GM18867 (cell line): ENCODE measurements at regions not wholly inside any gene's neighbourhood (a gene's known extent, or its start where the extent isn't known, plus 50 kb on each side); places are given as distances from the start of the nearest gene placed in this dataset.

Source experiments
- ATAC-seq: cut with Tn5 transposase; IDR thresholded peaks from one replicate; pipeline ENCODE4 v1.9.1; 2021; ENCODE audit warnings: mild to moderate bottlenecking, moderate library complexity; ENCODE audit not compliant: unreplicated experiment

- ATAC-seq = no peak
Observed at GRCh38 chr16:51374790-51375189, 223.7 kb upstream of the SALL1 start.

GRCh38 chr16:51374346-51374745, 223.3 kb upstream of the SALL1 start:
- no peak for ATAC-seq

- no peak for ATAC-seq
Observed at GRCh38 chr16:51365715-51366114, 214.6 kb upstream of the SALL1 start.

- no peak for ATAC-seq
Observed at GRCh38 chr16:51359141-51359955, 208.3 kb upstream of the SALL1 start.

GRCh38 chr16:51357839-51358238, 206.8 kb upstream of the SALL1 start:
- no peak for ATAC-seq

- ATAC-seq = no peak
Observed at GRCh38 chr16:51355875-51356274, 204.8 kb upstream of the SALL1 start.

- ATAC-seq = no peak
Observed at GRCh38 chr16:51355195-51355594, 204.1 kb upstream of the SALL1 start.

GRCh38 chr16:51353055-51353454, 202.0 kb upstream of the SALL1 start:
- no peak for ATAC-seq

- ATAC-seq = no peak
Observed at GRCh38 chr16:51349626-51350025, 198.6 kb upstream of the SALL1 start.

- ATAC-seq = no peak
Observed at GRCh38 chr16:51343411-51343810, 192.3 kb upstream of the SALL1 start.

GRCh38 chr16:51341204-51341603, 190.1 kb upstream of the SALL1 start:
- ATAC-seq = no peak

GRCh38 chr16:51337662-51338061, 186.6 kb upstream of the SALL1 start:
- no peak for ATAC-seq

- no peak for ATAC-seq
Observed at GRCh38 chr16:51328733-51329132, 177.7 kb upstream of the SALL1 start.

- no peak for ATAC-seq
Observed at GRCh38 chr16:51327001-51327400, 175.9 kb upstream of the SALL1 start.

- no peak for ATAC-seq
Observed at GRCh38 chr16:51326131-51326856, 175.2 kb upstream of the SALL1 start.

- no peak for ATAC-seq
Observed at GRCh38 chr16:51321251-51321650, 170.2 kb upstream of the SALL1 start.

GRCh38 chr16:51317575-51317974, 166.5 kb upstream of the SALL1 start:
- no peak for ATAC-seq

GRCh38 chr16:51313198-51313597, 162.1 kb upstream of the SALL1 start:
- no peak for ATAC-seq

- no peak for ATAC-seq
Observed at GRCh38 chr16:51312363-51313150, 161.5 kb upstream of the SALL1 start.

GRCh38 chr16:51310159-51310558, 159.1 kb upstream of the SALL1 start:
- no peak for ATAC-seq

GRCh38 chr16:51306886-51307595, 156.0 kb upstream of the SALL1 start:
- no peak for ATAC-seq
